OCI-LY7 (cell line): ENCODE measurements at regions not wholly inside any gene's neighbourhood (a gene's known extent, or its start where the extent isn't known, plus 50 kb on each side); places are given as distances from the start of the nearest gene placed in this dataset.

Source experiments
- BruUV-seq: library from RNA; stranded (reverse); fragments of 400-500 nt; replicated peaks from 2 replicates; lab custom pipeline; 2021; lab: Mats Ljungman, UMichigan
- CTCF ChIA-PET: fragments of 300-600 bp; sonication (Branson Sonifier 250); formaldehyde crosslinking; loops from one replicate; lab custom pipeline; 2022; ENCODE audit warnings: antibody characterized with exemption; ENCODE audit not compliant: unreplicated experiment; lab: Charles Lee
- POLR2A ChIA-PET: fragments of 300-600 bp; sonication (Branson Sonifier 250); formaldehyde crosslinking; loops from one replicate; lab custom pipeline; 2022; ENCODE audit warnings: antibody characterized with exemption; lab: Charles Lee
- DNase-seq: peaks from one replicate; pipeline ENCODE4 v3.0.0-alpha.2; 2015; ENCODE audit warnings: low spot score
- H2AFZ ChIP-seq: fragments of 200-600 bp; sonication (generic), shearing (Covaris generic); 2 replicates; pipeline ENCODE4 v1.6.1; 2014; ENCODE audit warnings: mild to moderate bottlenecking, antibody characterized with exemption, low read length, moderate library complexity
- H3K27ac ChIP-seq: fragments of 200-600 bp; sonication (generic); 2 replicates; pipeline ENCODE4 v1.5.1; 2014; ENCODE audit warnings: mixed run types, low read depth, mild to moderate bottlenecking, moderate library complexity, low read length, inconsistent platforms; ENCODE audit not compliant: poor library complexity, severe bottlenecking
- H3K36me3 ChIP-seq: fragments of 200-600 bp; sonication (generic); 2 replicates; pipeline ENCODE4 v1.6.1; 2014; ENCODE audit warnings: mild to moderate bottlenecking, antibody characterized with exemption, low read length, moderate library complexity, mixed read lengths; ENCODE audit not compliant: insufficient read depth
- H3K4me1 ChIP-seq: fragments of 200-600 bp; sonication (generic); 2 replicates; pipeline ENCODE4 v1.5.1; 2014; ENCODE audit warnings: mild to moderate bottlenecking, low read length; ENCODE audit not compliant: insufficient read depth, poor library complexity, severe bottlenecking
- H3K4me2 ChIP-seq: fragments of 200-600 bp; sonication (generic); 2 replicates; pipeline ENCODE4 v1.6.1; 2014; ENCODE audit warnings: mild to moderate bottlenecking, low read length
- H3K4me3 ChIP-seq: fragments of 200-600 bp; sonication (generic); 2 replicates; pipeline ENCODE4 v1.5.1; 2014; ENCODE audit warnings: mild to moderate bottlenecking, low read depth, low read length; ENCODE audit not compliant: poor library complexity, severe bottlenecking
- H3K79me2 ChIP-seq: fragments of 200-600 bp; sonication (generic); 2 replicates; pipeline ENCODE4 v1.6.1; 2016; ENCODE audit warnings: low read depth, mild to moderate bottlenecking, low read length, moderate library complexity, mixed read lengths; ENCODE audit not compliant: insufficient read depth
- H3K9me2 ChIP-seq: fragments of 200-600 bp; sonication (generic); 2 replicates; pipeline ENCODE4 v1.6.1; 2016; ENCODE audit warnings: mild to moderate bottlenecking, low read length, mixed read lengths; ENCODE audit not compliant: insufficient read depth
- H3K9me3 ChIP-seq: fragments of 200-600 bp; sonication (generic); 2 replicates; pipeline ENCODE4 v1.6.1; 2014; ENCODE audit warnings: mild to moderate bottlenecking, mixed run types, low read length, mixed read lengths
- H4K20me1 ChIP-seq: fragments of 200-600 bp; sonication (generic); 2 replicates; pipeline ENCODE4 v1.6.1; 2014; ENCODE audit warnings: mild to moderate bottlenecking, antibody characterized with exemption, low read length, moderate library complexity, mixed read lengths; ENCODE audit not compliant: insufficient read depth
- EZH2phosphoT487 ChIP-seq: fragments of 200-600 bp; sonication (generic); IDR thresholded peaks from 2 replicates; pipeline ENCODE4 v1.6.1; 2018; ENCODE audit warnings: low read depth, borderline replicate concordance, mild to moderate bottlenecking, mixed run types, antibody characterized with exemption, low read length, moderate library complexity, mixed read lengths
- intact Hi-C: fragments of 100-400 bp; cut with micrococcal nuclease; formaldehyde crosslinking; loops from one replicate; pipeline ENCODE4 v1.10.0; 2022; ENCODE audit not compliant: unreplicated experiment
- TF ChIP-seq, protein P1 (sequence below): fragments of 200-600 bp; sonication (generic); conservative IDR thresholded peaks from 2 replicates; pipeline ENCODE4 v1.5.1; 2014; ENCODE audit warnings: mild to moderate bottlenecking, antibody characterized with exemption, low read length, moderate library complexity, mixed read lengths

DNA sequence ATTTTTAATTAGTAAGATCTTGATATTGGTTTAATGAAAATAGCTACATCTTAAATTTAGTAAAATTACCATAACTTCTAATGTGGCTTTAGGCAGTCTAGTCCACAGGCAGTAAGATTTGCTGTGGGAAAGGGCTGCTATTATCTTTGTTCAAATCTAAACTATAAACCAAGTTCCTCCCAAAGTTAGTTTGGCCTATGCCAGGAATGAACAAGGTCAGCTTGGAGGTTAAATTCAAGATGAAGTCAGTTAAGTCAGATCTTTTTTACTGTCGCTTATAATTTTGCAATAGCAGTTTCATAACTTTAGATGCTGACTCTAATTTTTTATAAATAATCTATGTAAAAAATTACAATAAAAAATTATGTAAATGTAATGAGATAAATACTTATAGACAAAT is 1016.9 kb upstream of the ALCAM start:
- Histone ChIP-seq H3K4me1 (no peaks in the 10 kb centered on the region), H3K79me2 (no peaks in the 10 kb centered on the region), H2AFZ (no peak overlapping the region), H3K4me3 (no peak overlapping the region), H3K36me3 (no peaks in the 10 kb centered on the region), H3K4me2 (no peak overlapping the region), H3K27ac (no peak overlapping the region), H4K20me1 (no peaks in the 10 kb centered on the region), H3K9me2 (no peaks in the 10 kb centered on the region), H3K9me3 (no peaks in the 10 kb centered on the region)
- ChIA-PET POLR2A (no interaction called here), CTCF (no interaction called here)
- no peak for DNase-seq
- no TSS peak for BruUV-seq
- intact Hi-C loops: no loop called here
- TF ChIP-seq EZH2phosphoT487: no peak
- TF ChIP-seq, protein P1, sequence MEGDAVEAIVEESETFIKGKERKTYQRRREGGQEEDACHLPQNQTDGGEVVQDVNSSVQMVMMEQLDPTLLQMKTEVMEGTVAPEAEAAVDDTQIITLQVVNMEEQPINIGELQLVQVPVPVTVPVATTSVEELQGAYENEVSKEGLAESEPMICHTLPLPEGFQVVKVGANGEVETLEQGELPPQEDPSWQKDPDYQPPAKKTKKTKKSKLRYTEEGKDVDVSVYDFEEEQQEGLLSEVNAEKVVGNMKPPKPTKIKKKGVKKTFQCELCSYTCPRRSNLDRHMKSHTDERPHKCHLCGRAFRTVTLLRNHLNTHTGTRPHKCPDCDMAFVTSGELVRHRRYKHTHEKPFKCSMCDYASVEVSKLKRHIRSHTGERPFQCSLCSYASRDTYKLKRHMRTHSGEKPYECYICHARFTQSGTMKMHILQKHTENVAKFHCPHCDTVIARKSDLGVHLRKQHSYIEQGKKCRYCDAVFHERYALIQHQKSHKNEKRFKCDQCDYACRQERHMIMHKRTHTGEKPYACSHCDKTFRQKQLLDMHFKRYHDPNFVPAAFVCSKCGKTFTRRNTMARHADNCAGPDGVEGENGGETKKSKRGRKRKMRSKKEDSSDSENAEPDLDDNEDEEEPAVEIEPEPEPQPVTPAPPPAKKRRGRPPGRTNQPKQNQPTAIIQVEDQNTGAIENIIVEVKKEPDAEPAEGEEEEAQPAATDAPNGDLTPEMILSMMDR: no peak

DNA sequence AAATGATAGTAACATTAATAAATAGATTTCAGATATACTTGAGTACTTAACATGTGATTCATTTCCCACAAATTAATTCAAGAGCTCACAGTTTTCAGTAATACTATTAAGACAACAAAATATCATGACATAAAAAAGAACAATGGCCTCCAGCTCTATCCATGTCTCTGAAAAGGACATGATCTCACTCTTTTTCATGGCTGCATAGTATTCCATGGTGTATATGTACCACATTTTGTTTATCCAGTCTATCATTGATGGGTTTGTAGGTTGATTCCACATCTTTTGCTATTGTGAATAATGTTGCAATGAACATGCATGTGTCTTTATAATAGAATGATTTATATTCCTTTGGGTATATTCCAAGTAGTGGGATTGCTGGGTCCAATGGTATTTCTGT is 1012.8 kb upstream of the ALCAM start:
- TF ChIP-seq EZH2phosphoT487: no peak
- TF ChIP-seq, protein P1: no peak
- no peaks in the 10 kb centered on the region for H3K9me2 ChIP-seq
- POLR2A ChIA-PET: interaction anchor here (0.6 kb wide), 1 partner anchor 288 kb away, joined by 3 read pairs; no protein-coding TSS in a partner anchor
- no peaks in the 10 kb centered on the region for H3K79me2 ChIP-seq
- no peak overlapping the region for H3K4me3 ChIP-seq
- no peaks in the 10 kb centered on the region for H3K36me3 ChIP-seq
- no peaks in the 10 kb centered on the region for H3K4me1 ChIP-seq
- H2AFZ ChIP-seq: no peak overlapping the region
- DNase-seq: no peak
- BruUV-seq: no TSS peak
- H3K27ac ChIP-seq: no peak overlapping the region
- H3K9me3 ChIP-seq: no peaks in the 10 kb centered on the region
- H4K20me1 ChIP-seq: no peaks in the 10 kb centered on the region
- CTCF ChIA-PET: no interaction called here
- intact Hi-C loops: loop anchor here (1.0 to 2.0 kb wide), 2 partner anchors 15 to 23 kb away; no protein-coding TSS in a partner anchor
- H3K4me2 ChIP-seq: no peak overlapping the region

DNA sequence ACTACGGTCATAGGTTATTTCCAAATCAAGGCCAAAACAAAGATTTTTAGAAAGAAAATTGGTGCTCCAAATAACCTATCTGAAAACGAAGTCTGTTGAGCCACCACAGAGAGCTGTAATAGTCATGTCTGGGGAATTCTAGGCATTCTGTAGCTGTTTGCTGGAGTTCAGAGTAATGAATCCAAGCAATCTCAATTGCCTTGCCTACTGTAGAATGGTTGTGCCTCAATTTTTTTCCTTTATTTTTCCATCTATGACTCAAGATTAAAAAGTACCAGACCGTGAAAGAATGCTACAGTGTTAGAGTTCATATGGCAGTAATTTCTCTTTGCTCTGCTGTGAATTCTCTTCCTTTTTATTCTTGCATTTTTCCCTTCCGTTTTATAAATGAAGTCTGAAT is 1007.2 kb upstream of the ALCAM start:
- CTCF ChIA-PET: no interaction called here
- intact Hi-C loops: no loop called here
- H4K20me1 ChIP-seq: no peaks in the 10 kb centered on the region

More for the DNA sequence above, 1007.2 kb upstream of the ALCAM start:
- BruUV-seq: no TSS peak
- Histone ChIP-seq H3K36me3 (no peaks in the 10 kb centered on the region), H2AFZ (no peak overlapping the region), H3K4me3 (no peak overlapping the region), H3K4me1 (no peaks in the 10 kb centered on the region), H3K27ac (no peak overlapping the region), H3K79me2 (no peaks in the 10 kb centered on the region), H3K9me3 (no peaks in the 10 kb centered on the region), H3K4me2 (no peak overlapping the region), H3K9me2 (no peaks in the 10 kb centered on the region)
- no peak for DNase-seq
- POLR2A ChIA-PET: no interaction called here
- no peak for TF ChIP-seq EZH2phosphoT487
- TF ChIP-seq, protein P1: no peak
